Retinal pigment epithelial cell (primary cell): ENCODE measurements at regions not wholly inside any gene's neighbourhood (a gene's known extent, or its start where the extent isn't known, plus 50 kb on each side); places are given as distances from the start of the nearest gene placed in this dataset.

Experiments
- DNase-seq: peaks from one replicate; pipeline ENCODE4 v3.0.0-alpha.2; 2010; ENCODE audit warnings: low read depth
- H3K4me3 ChIP-seq: 2 replicates; pipeline ENCODE4 v1.5.1; 2011; ENCODE audit warnings: mild to moderate bottlenecking, low read length, control low read depth, moderate library complexity
- CTCF ChIP-seq: conservative IDR thresholded peaks from 2 replicates; pipeline ENCODE4 v1.5.1; 2011; ENCODE audit warnings: low read depth, low read length, control low read depth, inconsistent platforms

GRCh38 chr6:47097092-47097945, 55.2 kb upstream of the ADGRF1 start:
- DNase-seq: peak; percentile 50
- peak; percentile 81 for TF ChIP-seq CTCF
- H3K4me3 ChIP-seq: no peak overlapping the region

- no peak for DNase-seq
- H3K4me3 ChIP-seq: no peak overlapping the region
- no peak for TF ChIP-seq CTCF
Observed at GRCh38 chr6:47096211-47096895, 54.2 kb upstream of the ADGRF1 start.

GRCh38 chr6:47094241-47094925, 52.3 kb upstream of the ADGRF1 start:
- no peak overlapping the region for H3K4me3 ChIP-seq
- peak; percentile 15 for TF ChIP-seq CTCF
- no peak for DNase-seq

- no peak for DNase-seq
- no peak for TF ChIP-seq CTCF
Observed at GRCh38 chr6:47093169-47093568, 51.0 kb upstream of the ADGRF1 start.

GRCh38 chr6:47091886-47092668, 49.9 kb upstream of the ADGRF1 start:
- TF ChIP-seq CTCF: no peak
- DNase-seq: peak; percentile 46
- H3K4me3 ChIP-seq: no peak overlapping the region

More at GRCh38 chr6:47093169-47093568, 51.0 kb upstream of the ADGRF1 start:
- no peak overlapping the region for H3K4me3 ChIP-seq
